ENCODE measurements at regions not wholly inside any gene's neighbourhood (a gene's known extent, or its start where the extent isn't known, plus 50 kb on each side); places are given as distances from the start of the nearest gene placed in this dataset.

DNA sequence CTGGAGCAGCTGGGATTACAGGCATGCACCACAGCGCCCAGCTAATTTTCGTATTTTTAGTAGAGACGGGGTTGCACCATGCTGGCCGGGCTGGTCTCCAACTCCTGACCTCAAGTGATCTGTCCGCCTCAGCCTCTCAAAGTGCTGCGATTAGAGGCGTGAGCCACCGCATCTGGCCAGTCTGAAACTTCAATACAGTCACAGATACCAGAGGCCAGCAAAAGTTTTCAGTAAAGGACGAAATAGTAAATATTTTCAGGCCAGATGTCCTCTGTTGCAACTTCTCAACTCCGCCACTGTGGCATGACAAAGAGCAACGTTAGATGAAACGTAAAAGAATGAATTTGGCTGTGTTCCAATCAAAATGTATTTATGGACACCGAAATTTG, 403.6 kb downstream of the MN1 start:
- TF ChIP-seq POLR2AphosphoS5 (IDR thresholded peaks at IDR 0.05; ENCODE audit: low read depth, low read length) = no peak
- no peak for TF ChIP-seq TAF1 (IDR thresholded peaks at IDR 0.05; ENCODE audit: borderline replicate concordance, insufficient read depth, low read length)
- TF ChIP-seq SIN3A (IDR thresholded peaks at IDR 0.05; ENCODE audit: borderline replicate concordance, insufficient read depth, low read length) = no peak
- TF ChIP-seq, protein P1, sequence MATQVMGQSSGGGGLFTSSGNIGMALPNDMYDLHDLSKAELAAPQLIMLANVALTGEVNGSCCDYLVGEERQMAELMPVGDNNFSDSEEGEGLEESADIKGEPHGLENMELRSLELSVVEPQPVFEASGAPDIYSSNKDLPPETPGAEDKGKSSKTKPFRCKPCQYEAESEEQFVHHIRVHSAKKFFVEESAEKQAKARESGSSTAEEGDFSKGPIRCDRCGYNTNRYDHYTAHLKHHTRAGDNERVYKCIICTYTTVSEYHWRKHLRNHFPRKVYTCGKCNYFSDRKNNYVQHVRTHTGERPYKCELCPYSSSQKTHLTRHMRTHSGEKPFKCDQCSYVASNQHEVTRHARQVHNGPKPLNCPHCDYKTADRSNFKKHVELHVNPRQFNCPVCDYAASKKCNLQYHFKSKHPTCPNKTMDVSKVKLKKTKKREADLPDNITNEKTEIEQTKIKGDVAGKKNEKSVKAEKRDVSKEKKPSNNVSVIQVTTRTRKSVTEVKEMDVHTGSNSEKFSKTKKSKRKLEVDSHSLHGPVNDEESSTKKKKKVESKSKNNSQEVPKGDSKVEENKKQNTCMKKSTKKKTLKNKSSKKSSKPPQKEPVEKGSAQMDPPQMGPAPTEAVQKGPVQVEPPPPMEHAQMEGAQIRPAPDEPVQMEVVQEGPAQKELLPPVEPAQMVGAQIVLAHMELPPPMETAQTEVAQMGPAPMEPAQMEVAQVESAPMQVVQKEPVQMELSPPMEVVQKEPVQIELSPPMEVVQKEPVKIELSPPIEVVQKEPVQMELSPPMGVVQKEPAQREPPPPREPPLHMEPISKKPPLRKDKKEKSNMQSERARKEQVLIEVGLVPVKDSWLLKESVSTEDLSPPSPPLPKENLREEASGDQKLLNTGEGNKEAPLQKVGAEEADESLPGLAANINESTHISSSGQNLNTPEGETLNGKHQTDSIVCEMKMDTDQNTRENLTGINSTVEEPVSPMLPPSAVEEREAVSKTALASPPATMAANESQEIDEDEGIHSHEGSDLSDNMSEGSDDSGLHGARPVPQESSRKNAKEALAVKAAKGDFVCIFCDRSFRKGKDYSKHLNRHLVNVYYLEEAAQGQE (IDR thresholded peaks at IDR 0.05; ENCODE audit: insufficient read depth in 1 of 2, low read depth in 2 of 2, low read length in 2 of 2) = no peak

All from PFSK-1 (cell line).